NCI-H2029 (cell line): ENCODE measurements at regions not wholly inside any gene's neighbourhood (a gene's known extent, or its start where the extent isn't known, plus 50 kb on each side); places are given as distances from the start of the nearest gene placed in this dataset.
"Not testable (repeated sequence)": the region's sequence is repeated elsewhere in the genome, so short reads cannot be mapped to it uniquely, and the experiment has no call there.

Experiments used
- DNase-seq: peaks from one replicate; lab custom pipeline; 2025; lab: John Stamatoyannopoulos, UW

DNA sequence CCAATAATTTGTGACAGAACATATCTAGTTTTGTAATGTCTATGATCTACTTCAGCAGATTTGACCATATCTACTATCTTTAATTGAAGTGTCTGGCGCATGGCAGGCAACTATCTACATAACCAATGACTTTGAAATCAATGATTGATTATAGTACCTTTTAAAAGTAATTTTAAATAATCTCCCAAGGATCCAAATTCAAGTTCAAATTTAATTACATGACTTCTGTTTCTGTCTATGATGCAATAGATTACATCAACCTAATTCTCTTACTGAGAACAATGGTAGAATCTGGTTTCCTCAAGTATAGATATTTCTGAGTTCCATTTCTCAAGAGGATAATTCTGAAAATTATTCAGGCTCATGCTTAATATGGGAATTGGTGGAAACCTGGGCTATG lies 177.4 kb upstream of the IL15 start:
- no peak for DNase-seq

DNA sequence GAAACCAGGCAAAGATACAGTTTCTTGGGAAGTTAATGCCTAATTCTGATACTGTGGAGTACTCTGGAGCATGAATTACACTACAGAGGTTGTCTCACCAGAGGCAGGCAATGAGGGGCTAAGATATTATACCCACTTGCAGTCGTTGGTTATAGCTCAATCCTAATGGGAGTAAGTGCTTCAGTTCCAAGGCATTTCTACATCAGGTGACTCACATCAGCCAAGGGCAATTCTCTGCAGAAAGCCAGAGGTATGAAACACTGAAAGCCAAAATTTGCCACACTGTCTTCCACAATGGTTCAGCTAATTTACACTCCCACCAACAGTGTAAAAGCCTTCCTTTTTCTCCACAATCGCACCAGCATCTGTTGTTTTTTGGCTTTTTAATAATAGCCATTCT lies 174.0 kb upstream of the IL15 start:
- no peak for DNase-seq

DNA sequence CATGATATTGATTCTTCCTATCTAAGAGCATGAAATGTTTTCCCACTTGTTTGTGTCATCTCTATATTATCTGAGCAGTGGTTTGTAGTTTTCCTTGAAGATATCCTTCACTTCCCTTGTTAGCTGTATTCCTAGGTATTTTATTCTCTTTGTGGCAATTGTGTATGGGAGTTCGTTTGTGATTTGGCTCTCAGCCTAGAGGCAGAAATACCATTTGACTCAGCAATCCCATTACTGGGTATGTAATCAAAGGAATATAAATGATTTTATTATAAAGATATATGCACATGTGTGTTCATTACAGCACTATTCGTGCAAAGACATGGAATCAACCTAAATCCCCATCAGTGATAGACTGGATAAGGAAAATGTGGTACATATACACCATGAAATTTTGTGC lies 172.7 kb upstream of the IL15 start:
- no peak for DNase-seq

DNA sequence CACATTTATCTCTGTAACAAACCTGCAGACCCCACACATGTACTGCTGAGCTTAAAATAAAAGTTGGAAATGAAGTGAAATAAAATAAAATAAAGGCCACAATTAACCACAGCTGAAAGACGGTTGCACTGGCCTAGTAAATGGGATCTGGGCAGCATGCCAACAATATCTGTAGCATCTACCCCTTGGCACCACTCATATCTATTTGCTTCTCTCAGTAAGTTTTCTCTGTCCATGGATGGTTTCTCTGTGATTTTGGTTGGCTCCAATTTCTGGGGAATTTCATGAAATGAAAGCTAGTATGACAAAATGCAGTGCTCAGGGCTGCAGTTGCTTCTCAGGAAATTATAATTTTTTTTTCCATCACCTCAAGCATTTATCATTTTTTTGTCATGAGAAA lies 172.0 kb upstream of the IL15 start:
- peak; percentile 60 for DNase-seq

DNA sequence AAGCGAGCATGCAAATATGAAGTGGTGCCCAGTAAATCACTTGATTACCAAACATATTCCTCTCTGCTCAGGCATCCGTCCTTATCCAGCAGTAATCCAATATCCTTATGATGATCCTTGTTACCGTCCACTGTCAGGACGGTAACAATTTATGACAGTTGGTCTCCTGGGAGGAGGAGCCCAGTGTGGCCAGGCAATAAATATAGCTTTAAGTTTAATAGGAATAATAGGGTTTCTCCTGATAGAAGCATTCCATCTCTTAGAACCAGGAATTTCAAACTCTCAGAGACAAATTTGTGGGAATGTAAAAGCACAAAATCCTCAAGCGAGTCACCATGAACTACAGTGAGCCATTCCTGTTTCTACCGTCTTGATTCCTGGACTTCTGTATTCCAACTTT lies 171.2 kb upstream of the IL15 start:
- no peak for DNase-seq

DNA sequence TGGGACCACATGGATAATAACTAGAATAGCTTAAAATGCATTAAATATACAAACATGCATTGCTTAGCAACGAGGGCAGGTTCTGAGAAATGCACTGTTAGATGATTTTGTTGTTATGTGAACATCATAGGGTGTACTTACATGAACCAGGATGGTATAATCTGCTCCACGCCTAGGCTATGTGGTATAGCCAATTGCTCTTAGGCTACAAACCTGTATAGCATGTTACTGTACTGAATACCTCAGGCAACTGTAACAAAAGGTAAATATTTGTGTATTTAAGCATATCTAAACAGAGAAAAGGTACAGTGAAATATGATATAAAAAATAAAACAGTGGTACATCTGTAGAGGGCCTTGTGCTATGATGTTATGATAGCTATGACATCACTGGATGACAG lies 169.2 kb upstream of the IL15 start:
- DNase-seq: no peak

DNA sequence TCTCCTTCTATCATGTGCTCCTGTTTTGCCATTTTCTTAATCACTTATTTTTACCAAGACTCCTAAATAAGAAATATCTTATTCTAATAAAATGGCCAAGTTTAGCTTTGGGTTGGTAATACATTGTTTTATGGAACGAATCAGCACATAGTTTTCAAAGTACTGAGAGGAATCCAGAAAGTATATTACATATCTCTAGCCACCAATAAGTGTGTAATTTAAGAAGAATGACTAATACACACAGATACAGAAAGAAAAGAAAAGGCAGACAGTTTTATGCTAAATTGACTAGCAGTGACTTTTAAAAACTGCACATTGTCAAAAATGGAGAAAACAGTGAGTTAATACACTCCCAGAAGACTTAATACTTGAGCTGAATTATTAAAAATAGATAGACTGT lies 167.0 kb upstream of the IL15 start:
- DNase-seq: no peak

DNA sequence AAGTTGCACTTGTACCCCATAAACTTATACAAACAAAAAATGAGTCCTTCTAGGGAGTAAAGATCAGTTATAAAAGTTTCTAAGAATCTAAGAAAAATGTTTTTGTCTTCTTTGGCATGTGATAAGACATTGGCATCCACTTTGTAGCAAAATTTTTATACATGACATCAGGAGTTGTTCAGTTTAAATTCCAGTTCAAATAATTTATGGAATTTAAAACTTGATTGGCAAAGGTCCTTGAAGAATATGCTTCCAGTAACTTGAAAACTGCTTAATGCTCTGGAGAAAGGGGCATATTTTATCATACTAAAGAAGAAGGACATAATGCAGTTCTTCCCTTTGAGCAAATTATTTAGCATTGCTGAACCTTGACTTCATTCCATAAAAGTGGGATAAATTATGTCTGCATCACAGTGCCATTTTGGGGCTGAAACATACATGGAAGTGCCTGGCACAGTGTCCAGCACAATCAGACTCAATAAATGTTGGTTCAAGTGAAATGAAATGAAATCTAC lies 163.3 kb upstream of the IL15 start:
- DNase-seq: no peak

DNA sequence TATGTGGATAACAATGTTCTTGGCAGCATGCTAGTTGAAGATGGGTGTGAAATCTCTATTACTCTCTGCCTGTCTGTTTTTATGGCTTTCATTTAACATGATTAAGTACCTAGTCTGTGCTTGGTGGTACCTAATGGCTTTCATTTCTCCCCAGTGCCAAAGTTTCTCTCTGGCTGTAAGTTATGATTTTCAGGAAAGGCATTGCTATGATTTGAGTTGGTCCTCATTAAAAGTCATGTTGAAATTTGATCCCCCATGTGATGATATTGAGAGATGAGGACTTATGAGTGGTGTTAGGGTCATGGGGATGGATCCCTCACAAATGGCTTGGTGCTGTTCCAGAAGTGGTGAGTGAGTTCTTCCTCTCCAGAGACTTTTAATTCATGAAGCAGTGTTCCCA lies 162.4 kb upstream of the IL15 start:
- DNase-seq: no peak

DNA sequence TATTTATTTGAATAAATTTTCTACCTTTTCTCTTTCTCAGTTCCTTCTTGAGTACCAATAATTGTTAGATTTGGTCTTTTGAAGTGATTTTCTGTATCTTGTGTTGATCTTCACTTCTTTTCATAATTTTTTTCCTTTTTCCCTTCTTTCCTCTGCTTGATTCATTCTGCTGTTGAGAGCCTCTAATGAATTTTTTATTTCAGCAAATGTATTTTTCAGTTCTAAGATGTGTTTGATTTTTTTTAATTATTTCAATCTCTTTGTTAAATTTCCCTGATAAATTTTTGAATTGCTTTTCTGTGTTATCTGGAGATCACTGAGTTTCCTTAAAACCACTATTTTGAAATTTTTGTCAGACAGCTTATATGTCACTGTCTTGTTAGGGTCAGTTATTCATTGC lies 155.4 kb upstream of the IL15 start:
- no peak for DNase-seq

DNA sequence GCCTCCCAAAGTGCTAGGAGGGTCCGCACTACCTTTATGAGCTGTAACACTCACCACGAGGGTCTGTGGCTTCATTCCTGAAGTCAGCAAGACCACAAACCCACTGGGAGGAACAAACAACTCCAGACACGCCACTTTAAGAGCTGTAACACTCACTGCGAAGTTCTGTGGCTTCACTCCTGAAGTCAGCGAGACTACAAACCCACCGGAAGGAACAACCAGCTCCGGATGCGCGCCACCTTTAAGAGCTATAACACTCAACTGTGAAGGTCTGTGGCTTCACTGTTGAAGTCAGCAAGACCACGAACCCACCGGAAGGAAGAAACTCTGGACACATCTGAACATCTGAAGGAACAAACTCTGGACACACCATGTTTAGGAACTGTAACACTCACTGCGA lies 152.1 kb upstream of the IL15 start:
- DNase-seq: not testable (repeated sequence)

DNA sequence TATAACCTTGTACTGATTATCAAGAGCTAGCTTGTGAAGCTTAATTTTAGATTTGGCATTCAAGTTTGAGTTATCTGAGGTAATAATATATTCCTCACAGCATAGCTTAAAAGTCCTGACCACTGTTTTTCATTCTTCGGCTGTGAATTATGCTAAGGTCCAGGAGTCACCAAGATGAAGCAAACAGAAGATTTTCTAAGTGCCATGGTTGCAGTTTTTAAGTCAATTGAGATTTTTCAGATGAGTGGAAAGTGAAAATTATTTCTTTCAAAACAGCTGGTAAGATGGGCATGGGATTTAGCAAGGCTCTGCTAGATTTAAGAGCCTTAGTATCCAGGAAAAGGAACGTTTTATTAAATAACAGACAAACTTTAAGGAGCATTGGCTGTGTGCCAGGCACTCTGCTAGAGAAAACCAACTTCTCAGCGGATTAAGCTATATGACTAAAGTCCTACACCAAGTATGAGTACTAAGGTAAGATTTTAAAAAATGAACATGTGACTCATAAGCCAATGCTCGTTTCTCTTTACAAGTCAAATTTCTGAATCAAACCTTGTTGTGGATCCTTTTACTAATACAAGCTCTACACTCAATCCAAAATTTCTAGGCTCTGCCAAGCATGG lies 149.9 kb upstream of the IL15 start:
- no peak for DNase-seq

DNA sequence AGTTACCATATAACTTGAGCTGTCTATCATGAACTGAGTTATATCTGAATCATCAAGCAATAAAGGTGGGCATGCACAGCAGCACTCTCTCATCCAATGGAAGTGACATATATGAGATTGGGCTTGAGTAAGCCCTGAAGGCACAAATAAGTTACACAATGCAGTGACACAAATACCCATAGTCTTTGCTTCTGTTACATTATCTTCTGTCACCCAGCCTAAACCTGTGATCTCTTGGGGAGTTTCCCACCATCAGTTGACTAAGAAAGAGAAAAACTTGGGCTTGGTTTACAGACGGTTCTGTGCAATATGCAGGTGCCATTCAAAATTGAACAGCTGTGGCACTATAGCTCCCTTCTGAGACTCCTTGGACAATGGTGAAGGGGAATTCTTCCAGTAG lies 138.8 kb upstream of the IL15 start:
- no peak for DNase-seq

DNA sequence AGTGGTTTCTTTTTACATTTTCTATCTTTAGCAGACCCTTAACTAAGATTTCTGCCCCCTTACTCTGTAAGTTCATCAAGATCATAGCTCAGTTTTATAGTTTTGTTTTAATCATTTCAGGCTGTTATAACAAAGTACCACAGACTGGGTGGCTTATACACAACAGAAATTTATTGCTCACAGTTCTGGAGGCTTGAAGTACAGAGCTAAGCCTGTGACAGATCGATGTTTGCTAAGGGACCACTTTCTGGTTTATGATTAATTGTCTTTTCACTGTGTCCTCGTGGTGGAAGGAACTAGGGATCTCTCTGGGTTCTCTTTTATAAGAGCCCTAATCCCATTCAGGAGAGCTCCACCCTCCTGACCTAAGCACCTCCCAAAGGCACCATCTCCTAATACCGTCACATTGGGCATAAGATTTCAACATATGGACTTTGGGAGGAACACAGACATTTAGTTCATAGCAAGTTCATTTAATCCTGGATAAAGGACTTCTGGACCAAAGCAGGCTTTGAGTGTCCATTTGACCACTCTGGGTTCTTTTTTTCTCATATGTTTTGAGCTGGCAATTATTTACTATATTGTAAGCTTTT lies 137.0 kb upstream of the IL15 start:
- DNase-seq: no peak

DNA sequence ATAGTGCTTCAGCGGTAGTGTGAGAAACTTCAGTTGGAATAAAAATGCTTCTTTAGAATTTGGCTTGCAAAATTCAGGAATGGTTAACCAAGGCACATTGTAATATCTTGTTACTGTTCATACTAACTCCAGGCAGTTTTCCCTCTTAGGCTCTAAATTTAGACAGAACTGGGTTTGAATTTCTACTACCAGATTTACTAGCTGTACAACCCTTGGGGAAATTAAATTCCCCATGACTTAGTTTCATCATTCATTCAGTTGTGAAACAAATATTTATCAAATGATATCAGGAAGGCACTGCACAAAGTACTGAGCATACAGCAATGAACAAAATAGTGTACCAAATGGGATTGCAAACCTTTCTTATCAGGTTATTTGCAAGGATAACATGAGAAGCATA lies 135.0 kb upstream of the IL15 start:
- no peak for DNase-seq

DNA sequence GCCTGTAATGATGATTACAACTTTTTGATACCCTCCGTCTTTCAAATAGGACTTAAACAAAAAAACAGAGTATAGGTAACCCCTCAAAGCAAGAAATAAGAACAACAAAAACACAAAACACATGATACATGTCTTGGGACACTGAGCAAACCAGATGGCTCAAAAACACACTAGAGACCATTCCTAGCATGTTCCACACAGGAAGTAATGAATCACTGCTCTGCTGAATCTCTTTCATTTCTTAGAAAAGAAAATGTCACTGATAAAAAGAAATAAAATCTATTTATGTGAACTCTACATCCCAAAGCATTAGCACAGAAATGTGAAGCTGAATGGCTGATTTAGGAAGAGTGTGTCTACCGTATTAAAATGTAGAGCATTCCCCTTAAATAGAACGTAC lies 134.5 kb upstream of the IL15 start:
- no peak for DNase-seq

DNA sequence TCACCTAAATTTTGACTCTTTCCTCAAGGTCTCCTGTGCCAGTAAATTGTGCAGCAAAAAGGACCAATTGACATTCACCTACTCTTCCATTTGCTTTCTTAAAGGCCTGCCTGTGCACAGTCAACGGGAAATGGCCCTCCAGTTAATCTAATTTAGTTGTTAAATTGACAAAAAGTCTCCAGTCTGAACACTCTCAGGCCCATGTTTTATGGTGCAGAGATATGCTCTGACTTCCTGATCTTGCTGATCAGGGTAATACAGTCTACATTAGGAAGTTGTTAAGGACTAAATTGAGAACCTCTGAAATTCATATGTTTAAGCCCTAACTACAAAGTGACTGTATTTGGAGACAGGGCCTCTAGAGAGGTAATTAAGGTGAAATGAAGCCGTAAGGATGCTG lies 133.6 kb upstream of the IL15 start:
- DNase-seq: no peak

DNA sequence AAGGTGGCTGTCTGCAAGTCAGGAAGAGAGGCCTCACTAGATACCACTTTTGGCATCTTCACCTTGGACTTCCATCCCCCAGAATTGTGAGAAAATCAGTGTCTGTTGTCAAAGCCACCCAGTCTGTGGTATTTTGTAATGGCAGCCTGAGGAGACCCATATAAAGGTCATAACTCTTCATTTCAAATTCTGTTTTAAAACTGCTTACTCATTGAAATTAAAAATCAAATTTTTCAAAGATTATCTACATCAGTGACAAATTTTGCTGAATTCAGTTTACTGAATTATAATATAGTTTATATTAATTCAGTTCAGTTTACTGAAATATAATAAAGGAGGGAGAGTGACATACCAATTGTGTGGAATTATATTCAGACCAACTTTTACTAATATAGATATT lies 133.1 kb upstream of the IL15 start:
- no peak for DNase-seq

DNA sequence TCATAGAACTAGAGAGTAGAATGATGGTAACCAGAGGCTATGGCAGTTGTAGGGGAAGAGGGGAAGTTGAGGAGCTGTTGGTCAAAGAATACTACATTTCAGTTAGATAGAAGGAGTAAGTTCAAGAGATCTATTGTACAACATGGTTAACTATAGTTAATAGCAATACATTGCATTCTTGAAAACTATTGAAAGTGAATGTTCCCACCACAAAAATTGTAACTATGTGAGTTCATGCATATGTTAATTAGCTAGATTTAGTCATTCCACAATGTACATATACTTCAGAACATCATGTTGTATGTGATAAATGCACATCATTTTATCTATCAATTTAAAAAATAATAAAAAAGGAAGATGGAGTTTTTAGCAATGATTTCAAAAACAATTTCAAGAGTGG lies 125.3 kb upstream of the IL15 start:
- no peak for DNase-seq

DNA sequence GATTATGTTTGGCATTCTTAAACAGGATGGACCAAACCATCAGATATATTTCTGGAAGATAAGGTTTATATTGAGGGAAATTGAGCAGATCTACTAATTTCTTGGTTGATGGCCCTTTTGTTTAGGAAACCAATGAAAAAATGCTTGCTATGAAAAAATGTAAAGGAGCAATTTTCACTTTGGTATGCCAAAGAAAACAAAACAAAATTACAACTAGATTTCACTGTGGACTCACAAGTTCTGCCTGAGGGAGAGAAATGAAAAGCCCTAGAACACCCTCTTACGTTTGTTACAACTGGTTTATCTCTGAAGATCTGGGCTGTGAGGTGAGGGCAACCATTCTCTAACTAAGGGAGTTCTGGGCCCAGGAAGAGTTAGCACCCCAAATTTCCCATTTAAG lies 122.5 kb upstream of the IL15 start:
- DNase-seq: no peak

DNA sequence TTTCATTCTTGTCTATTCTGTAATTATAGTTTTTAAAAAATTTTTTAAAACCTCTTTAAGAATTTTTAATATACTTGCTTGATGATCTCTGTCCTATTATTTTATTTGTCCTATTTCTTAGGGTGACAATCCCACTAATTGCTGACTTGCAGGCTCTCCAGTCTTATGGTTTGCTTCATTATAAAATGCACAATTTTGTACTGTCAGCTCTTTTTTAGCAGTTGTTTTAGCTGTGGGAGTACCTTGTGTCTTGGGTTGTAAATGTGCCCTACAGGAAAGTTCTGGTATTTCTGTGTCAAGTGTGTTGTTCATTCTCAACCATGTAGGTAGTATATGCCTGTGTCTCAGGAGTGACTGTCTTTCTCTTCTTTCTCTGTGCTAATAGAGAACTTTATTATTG lies 118.2 kb upstream of the IL15 start:
- DNase-seq: no peak

DNA sequence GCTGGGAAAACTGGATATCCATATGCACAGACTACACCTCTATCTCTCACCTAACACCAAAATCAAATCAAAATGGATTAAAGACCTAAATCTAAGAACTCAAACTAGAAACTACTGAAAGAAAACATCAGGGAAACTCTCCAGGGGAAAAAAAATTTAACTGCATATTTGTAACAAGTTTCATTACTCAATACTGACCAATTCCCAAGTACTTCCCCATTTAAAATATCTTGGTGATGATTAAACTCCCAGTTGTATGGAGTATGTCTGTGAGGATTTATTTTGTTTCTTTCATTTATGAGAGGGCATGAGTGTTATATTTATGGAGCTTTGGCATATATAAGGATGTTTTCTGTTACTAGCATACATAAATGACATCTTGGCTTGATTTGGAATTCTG lies 112.3 kb upstream of the IL15 start:
- no peak for DNase-seq

DNA sequence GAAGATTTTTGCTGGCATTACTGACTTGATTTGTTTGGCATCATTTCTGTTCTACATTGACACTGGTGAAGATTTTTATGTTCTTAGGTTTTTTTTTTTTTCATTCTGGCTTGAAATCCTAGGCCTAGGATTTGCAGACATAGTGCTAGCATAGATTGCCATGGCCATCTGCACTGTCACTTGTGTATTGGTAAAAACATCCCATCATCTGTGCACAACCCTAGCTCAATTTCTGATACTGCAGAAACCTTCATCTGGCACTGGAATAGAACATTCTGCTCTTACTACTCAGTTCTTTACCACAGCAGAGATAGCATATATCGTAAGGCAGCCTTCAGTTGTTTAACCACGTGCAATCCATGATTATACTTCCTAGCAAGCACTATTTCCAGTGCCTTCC lies 111.5 kb upstream of the IL15 start:
- no peak for DNase-seq

DNA sequence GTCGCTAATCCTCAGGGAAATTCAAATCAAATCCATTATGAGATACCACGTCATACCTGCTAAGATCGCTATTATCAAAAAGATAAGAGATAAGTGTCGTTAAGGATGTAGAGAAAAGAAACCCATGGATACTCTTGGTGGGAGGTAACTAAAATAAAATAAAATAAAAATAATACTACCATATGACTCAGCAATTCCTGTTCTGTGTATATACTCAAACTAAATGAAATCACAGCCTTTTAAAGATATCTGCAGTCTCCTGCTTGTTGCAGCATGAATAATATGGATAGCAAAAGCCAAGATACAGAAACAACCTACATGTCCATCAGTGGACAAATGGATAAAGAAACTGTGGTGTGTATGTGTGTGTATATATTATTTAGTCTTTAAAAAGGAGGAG lies 105.8 kb upstream of the IL15 start:
- DNase-seq: no peak
